Osteoblast (primary cell): ENCODE measurements at regions not wholly inside any gene's neighbourhood (a gene's known extent, or its start where the extent isn't known, plus 50 kb on each side); places are given as distances from the start of the nearest gene placed in this dataset.

ENCODE experiments used
- DNase-seq: peaks from one replicate; pipeline ENCODE4 v3.0.0; 2011; ENCODE audit warnings: low spot score, mixed read lengths; ENCODE audit not compliant: insufficient read length; ENCODE audit errors: missing footprints
- H2AFZ ChIP-seq: 2 replicates; pipeline ENCODE4 v1.6.0; 2011; ENCODE audit warnings: mild to moderate bottlenecking, low read length
- H3K27ac ChIP-seq: 2 replicates; pipeline ENCODE4 v1.5.1; 2011; ENCODE audit warnings: mild to moderate bottlenecking, low read depth, low read length, moderate library complexity
- H3K27me3 ChIP-seq: 2 replicates; pipeline ENCODE4 v1.6.0; 2012; ENCODE audit warnings: mild to moderate bottlenecking, control low read depth, inconsistent platforms, low read length, moderate library complexity; ENCODE audit not compliant: insufficient read depth
- H3K36me3 ChIP-seq: 2 replicates; pipeline ENCODE4 v1.5.1; 2011; ENCODE audit warnings: mild to moderate bottlenecking, low read length, control low read depth, moderate library complexity; ENCODE audit not compliant: insufficient read depth
- H3K4me1 ChIP-seq: 2 replicates; pipeline ENCODE4 v1.5.1; 2011; ENCODE audit warnings: mild to moderate bottlenecking, low read length, control low read depth, moderate library complexity; ENCODE audit not compliant: insufficient read depth
- H3K4me2 ChIP-seq: 2 replicates; pipeline ENCODE4 v1.6.0; 2011; ENCODE audit warnings: mild to moderate bottlenecking, low read length; ENCODE audit not compliant: insufficient read depth
- H3K4me3 ChIP-seq: fragments of 200-600 bp; sonication (generic); 3 replicates; pipeline ENCODE4 v1.5.1; 2012; ENCODE audit warnings: mild to moderate bottlenecking, low read length, inconsistent platforms; ENCODE audit not compliant: insufficient read depth
- H3K79me2 ChIP-seq: 2 replicates; pipeline ENCODE4 v1.6.0; 2012; ENCODE audit warnings: mild to moderate bottlenecking, low read length, control low read depth, inconsistent platforms; ENCODE audit not compliant: insufficient read depth
- H3K9me3 ChIP-seq: 2 replicates; pipeline ENCODE4 v1.5.1; 2011; ENCODE audit warnings: low read depth, low read length, control low read depth
- H4K20me1 ChIP-seq: 2 replicates; pipeline ENCODE4 v1.6.0; 2012; ENCODE audit warnings: mild to moderate bottlenecking, low read length, control low read depth; ENCODE audit not compliant: insufficient read depth
- TF ChIP-seq, protein P1 (sequence below): IDR thresholded peaks from 2 replicates; pipeline ENCODE4 v1.5.1; 2011; ENCODE audit warnings: mild to moderate bottlenecking, low read depth, low read length, moderate library complexity; ENCODE audit errors: extremely low read depth

DNA sequence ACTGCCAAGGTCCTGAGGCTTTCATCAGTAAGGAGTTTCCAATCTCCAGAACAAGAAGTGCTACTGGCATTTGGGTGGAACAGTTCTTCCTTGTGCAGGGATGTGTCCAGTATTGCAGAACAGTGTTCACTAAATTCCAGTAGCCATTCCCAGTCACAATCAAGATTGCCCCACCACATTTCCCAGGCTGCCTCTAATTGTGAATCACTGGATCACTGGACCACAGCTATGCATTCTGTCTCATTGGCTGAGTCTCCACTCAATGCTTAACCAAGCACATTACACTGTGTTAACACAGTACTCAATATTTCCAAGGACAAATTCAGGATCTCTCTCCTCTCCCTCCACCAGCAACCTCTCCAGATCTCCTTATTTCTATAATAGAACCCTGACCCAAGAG lies 160.2 kb upstream of the CCDC150 start:
- Histone ChIP-seq H3K4me2 (no peak overlapping the region), H3K4me3 (no peak overlapping the region), H4K20me1 (no peaks in the 10 kb centered on the region), H3K36me3 (no peaks in the 10 kb centered on the region), H3K79me2 (peaks cover 9% of the 10 kb centered on the region), H3K9me3 (no peaks in the 10 kb centered on the region), H3K4me1 (peaks cover 49% of the 10 kb centered on the region), H2AFZ (no peak overlapping the region), H3K27ac (peak overlapping the region; percentile 81), H3K27me3 (no peaks in the 10 kb centered on the region)
- DNase-seq, result peak; percentile 86
- TF ChIP-seq, protein P1, sequence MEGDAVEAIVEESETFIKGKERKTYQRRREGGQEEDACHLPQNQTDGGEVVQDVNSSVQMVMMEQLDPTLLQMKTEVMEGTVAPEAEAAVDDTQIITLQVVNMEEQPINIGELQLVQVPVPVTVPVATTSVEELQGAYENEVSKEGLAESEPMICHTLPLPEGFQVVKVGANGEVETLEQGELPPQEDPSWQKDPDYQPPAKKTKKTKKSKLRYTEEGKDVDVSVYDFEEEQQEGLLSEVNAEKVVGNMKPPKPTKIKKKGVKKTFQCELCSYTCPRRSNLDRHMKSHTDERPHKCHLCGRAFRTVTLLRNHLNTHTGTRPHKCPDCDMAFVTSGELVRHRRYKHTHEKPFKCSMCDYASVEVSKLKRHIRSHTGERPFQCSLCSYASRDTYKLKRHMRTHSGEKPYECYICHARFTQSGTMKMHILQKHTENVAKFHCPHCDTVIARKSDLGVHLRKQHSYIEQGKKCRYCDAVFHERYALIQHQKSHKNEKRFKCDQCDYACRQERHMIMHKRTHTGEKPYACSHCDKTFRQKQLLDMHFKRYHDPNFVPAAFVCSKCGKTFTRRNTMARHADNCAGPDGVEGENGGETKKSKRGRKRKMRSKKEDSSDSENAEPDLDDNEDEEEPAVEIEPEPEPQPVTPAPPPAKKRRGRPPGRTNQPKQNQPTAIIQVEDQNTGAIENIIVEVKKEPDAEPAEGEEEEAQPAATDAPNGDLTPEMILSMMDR, result no peak

DNA sequence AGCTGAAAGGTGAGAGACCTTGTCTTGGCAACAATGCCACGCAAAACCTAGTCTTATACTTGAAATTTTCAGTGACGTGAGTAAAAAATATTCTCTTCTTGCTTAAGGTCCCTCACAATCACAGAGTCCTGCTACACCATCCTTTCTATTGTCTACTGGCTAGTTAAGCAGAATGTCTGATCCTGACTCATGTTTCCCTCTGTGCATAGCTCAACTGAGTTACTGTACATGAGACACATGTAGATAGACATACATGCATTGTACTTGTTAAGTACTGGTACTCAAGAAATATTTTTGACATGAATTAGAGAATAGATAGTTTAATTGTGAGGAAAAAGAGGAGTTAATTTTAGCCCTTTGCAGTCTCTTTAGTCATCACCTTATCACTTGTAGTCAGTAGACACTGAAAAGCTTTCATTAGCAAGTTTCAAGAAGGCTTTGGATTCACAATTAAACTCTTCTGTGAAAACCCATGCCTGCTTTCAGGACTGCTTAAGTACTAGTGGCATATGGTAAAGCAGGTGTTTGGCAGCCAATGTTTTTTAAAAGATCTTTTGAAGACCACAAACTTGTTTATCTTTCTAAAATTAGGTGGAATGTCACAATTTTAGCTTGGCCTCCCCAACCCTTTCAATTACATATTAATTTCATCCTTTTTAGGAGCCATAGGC lies 158.7 kb upstream of the CCDC150 start:
- Histone ChIP-seq H2AFZ (no peak overlapping the region), H4K20me1 (no peaks in the 10 kb centered on the region), H3K4me2 (peak overlapping the region; percentile 29), H3K36me3 (no peaks in the 10 kb centered on the region), H3K4me3 (no peak overlapping the region), H3K79me2 (peaks cover 9% of the 10 kb centered on the region), H3K9me3 (no peaks in the 10 kb centered on the region), H3K27ac (peak overlapping the region; percentile 81), H3K27me3 (no peaks in the 10 kb centered on the region), H3K4me1 (peaks cover 49% of the 10 kb centered on the region)
- TF ChIP-seq, protein P1, result no peak
- DNase-seq, result no peak

DNA sequence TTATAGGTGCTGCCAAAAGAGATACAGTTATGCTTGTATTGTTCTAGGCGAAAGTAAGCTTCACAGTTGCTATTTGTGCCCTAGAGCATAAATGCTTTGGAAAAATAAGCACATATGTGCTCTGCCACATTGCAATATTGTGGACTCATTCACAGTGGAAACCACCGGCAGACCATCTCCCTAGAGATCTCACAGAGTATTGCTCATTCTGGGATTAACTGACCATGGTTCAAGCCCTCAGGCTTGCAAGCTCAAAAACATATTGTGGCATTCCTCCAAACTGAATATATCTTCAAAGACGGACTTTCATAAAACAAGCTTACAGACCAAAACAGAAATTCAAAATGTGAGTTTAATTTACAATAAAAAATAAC lies 158.2 kb upstream of the CCDC150 start:
- Histone ChIP-seq H3K4me3 (no peak overlapping the region), H3K9me3 (no peaks in the 10 kb centered on the region), H4K20me1 (no peaks in the 10 kb centered on the region), H3K27me3 (no peaks in the 10 kb centered on the region), H3K4me2 (peak overlapping the region; percentile 29), H3K36me3 (no peaks in the 10 kb centered on the region), H3K27ac (peak overlapping the region; percentile 81), H2AFZ (no peak overlapping the region), H3K4me1 (peaks cover 49% of the 10 kb centered on the region), H3K79me2 (peaks cover 9% of the 10 kb centered on the region)
- TF ChIP-seq, protein P1, result no peak
- DNase-seq, result peak; percentile 57

DNA sequence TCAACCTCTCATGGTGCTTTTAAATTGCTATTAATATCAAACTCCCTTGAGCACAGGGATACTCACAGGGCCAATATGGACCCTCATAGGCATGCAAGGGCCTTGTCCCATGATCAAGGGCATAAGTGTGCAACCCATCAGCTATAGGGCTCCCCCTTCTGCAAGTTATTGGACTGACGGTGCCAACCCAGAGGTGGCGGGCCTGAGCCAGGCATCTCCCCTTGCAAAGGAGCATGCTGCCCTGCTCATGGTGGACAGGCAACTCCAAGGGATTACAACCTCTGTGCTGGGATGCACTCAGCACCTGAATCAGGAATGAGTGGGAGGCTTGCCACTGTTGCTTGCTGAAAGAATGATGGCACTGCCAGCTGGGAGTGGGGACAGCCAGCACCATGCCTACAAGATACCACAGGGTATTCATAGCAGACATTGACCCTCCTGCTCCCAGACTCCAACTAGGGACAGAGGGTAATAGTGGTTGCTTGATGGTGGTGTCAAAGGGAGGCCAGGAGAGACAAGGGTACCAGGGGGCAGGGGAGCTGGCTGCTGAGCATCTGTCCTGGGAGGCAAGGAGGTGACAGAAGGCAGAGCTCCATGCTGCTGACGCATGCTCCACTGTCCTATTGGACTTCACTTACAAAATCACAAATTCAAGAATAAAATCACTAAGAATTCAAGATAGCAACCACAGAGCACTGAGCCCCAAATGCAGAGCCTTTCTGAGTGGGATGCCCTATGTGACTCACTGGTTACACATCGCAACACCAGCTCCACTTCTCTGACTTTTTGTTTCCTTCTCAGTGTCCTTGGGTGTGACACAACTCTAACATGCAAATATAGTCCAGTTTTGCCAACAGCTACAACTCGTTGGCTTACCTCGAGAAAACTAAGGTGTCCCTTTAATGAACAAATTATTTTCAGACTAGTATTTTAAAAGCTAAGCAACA lies 157.1 kb upstream of the CCDC150 start:
- H3K27me3 ChIP-seq, result no peaks in the 10 kb centered on the region
- H3K9me3 ChIP-seq, result no peaks in the 10 kb centered on the region
- H4K20me1 ChIP-seq, result no peaks in the 10 kb centered on the region
- peaks cover 9% of the 10 kb centered on the region for H3K79me2 ChIP-seq
- H3K36me3 ChIP-seq, result no peaks in the 10 kb centered on the region
- peak overlapping the region; percentile 29 for H3K4me2 ChIP-seq
- TF ChIP-seq, protein P1, result no peak
- H2AFZ ChIP-seq, result no peak overlapping the region
- H3K4me1 ChIP-seq, result peaks cover 58% of the 10 kb centered on the region
- DNase-seq, result peak; percentile 51
- no peak overlapping the region for H3K4me3 ChIP-seq
- H3K27ac ChIP-seq, result peak overlapping the region; percentile 81
